Uterus (tissue), 3 donors: ENCODE measurements at regions not wholly inside any gene's neighbourhood (a gene's known extent, or its start where the extent isn't known, plus 50 kb on each side); places are given as distances from the start of the nearest gene placed in this dataset.

Experiments
- DNase-seq, 2 donors: peaks; one replicate each; pipeline ENCODE4 v3.0.0-alpha.2; 2019 to 2020
- H3K27ac ChIP-seq, 2 donors: fragments of 200-600 bp; sonication (generic); 1 replicate in 1 of 2; 2 replicates in 1 of 2; pipeline ENCODE4 v1.5.1; 2016 to 2018
- H3K27me3 ChIP-seq, 2 donors: fragments of 200-600 bp; sonication (generic); one replicate each; pipeline ENCODE4 v1.5.1; 2018 to 2019; ENCODE audit warnings: control low read depth in 1 of 2
- H3K36me3 ChIP-seq, 2 donors: fragments of 200-600 bp; sonication (generic); one replicate each; pipeline ENCODE4 v1.5.1; 2019; ENCODE audit warnings: control low read depth in 1 of 2
- H3K4me1 ChIP-seq, 2 donors: fragments of 200-600 bp; sonication (generic); one replicate each; pipeline ENCODE4 v1.5.1; 2018 to 2019; ENCODE audit warnings: control low read depth in 1 of 2
- H3K4me3 ChIP-seq, 2 donors: fragments of 200-600 bp; sonication (generic); 1 replicate in 1 of 2; 2 replicates in 1 of 2; pipeline ENCODE4 v1.5.1; 2018 to 2019; ENCODE audit warnings: mild to moderate bottlenecking in 1 of 2
- H3K9me3 ChIP-seq, 2 donors: fragments of 200-600 bp; sonication (generic); one replicate each; pipeline ENCODE4 v1.5.1; 2019; ENCODE audit warnings: control low read depth in 1 of 2
- CTCF ChIP-seq, 4 experiments: fragments of 200-600 bp in 2 of 4; fragments of 450-650 bp in 2 of 4; sonication (generic) in 2 of 4; IDR thresholded peaks; one replicate each; pipeline ENCODE4 v1.5.1; 2016 to 2019; ENCODE audit warnings: antibody characterized with exemption in 4 of 4, mild to moderate bottlenecking in 2 of 4, moderate library complexity in 1 of 4
- POLR2A ChIP-seq, 2 donors: fragments of 450-650 bp; IDR thresholded peaks; one replicate each; pipeline ENCODE4 v1.6.1; 2016; ENCODE audit warnings: antibody characterized with exemption in 2 of 2, mild to moderate bottlenecking in 1 of 2, moderate library complexity in 1 of 2
- intact Hi-C: fragments of 100-400 bp; cut with DNase I; formaldehyde crosslinking; loops from one replicate; pipeline ENCODE4 v1.15.1; 2023; ENCODE audit warnings: low total_unique reads
- donor health status: DM: yes; HTN: yes; CAD: no.

- Histone ChIP-seq H3K36me3 (no peaks in the 10 kb centered on the region), H3K27ac (no peak overlapping the region), H3K4me3 (no peak overlapping the region), H3K27me3 (no peaks in the 10 kb centered on the region), H3K4me1 (no peaks in the 10 kb centered on the region), H3K9me3 (no peaks in the 10 kb centered on the region)
- DNase-seq = peak; percentile 17 to 21
- intact Hi-C loops = no loop called here
- TF ChIP-seq POLR2A (IDR thresholded peaks at IDR 0.05) (no peak), CTCF (IDR thresholded peaks at IDR 0.05) (peak; percentile 38 to 54 (median 48))
Observed at GRCh38 chr3:159616234-159616825, 372.3 kb upstream of the IL12A start.

GRCh38 chr3:159619341-159619885 is 369.2 kb upstream of the IL12A start:
- TF ChIP-seq CTCF (IDR thresholded peaks at IDR 0.05) (no peak), POLR2A (IDR thresholded peaks at IDR 0.05) (no peak)
- Histone ChIP-seq H3K27me3 (no peaks in the 10 kb centered on the region), H3K4me3 (no peak overlapping the region), H3K36me3 (no peaks in the 10 kb centered on the region), H3K4me1 (no peaks in the 10 kb centered on the region), H3K9me3 (no peaks in the 10 kb centered on the region), H3K27ac (no peak overlapping the region)
- no peak for DNase-seq
- intact Hi-C loops = no loop called here

GRCh38 chr3:159620281-159620680 is 368.4 kb upstream of the IL12A start:
- DNase-seq = no peak
- TF ChIP-seq CTCF (IDR thresholded peaks at IDR 0.05) = no peak
- TF ChIP-seq POLR2A (IDR thresholded peaks at IDR 0.05) = no peak
- Histone ChIP-seq H3K9me3 (no peaks in the 10 kb centered on the region), H3K4me3 (no peak overlapping the region), H3K27me3 (no peaks in the 10 kb centered on the region), H3K27ac (no peak overlapping the region), H3K36me3 (no peaks in the 10 kb centered on the region), H3K4me1 (no peaks in the 10 kb centered on the region)
- intact Hi-C loops = no loop called here

GRCh38 chr3:159620873-159621272 is 367.8 kb upstream of the IL12A start:
- TF ChIP-seq CTCF (IDR thresholded peaks at IDR 0.05) = no peak
- no peak for TF ChIP-seq POLR2A (IDR thresholded peaks at IDR 0.05)
- Histone ChIP-seq H3K4me3 (no peak overlapping the region), H3K27ac (no peak overlapping the region), H3K4me1 (no peaks in the 10 kb centered on the region), H3K27me3 (no peaks in the 10 kb centered on the region), H3K9me3 (no peaks in the 10 kb centered on the region), H3K36me3 (no peaks in the 10 kb centered on the region)
- intact Hi-C loops = no loop called here
- no peak for DNase-seq

GRCh38 chr3:159624616-159625015 is 364.0 kb upstream of the IL12A start:
- no peak for DNase-seq
- TF ChIP-seq POLR2A (IDR thresholded peaks at IDR 0.05) (no peak), CTCF (IDR thresholded peaks at IDR 0.05) (no peak)
- Histone ChIP-seq H3K36me3 (no peaks in the 10 kb centered on the region), H3K27me3 (no peaks in the 10 kb centered on the region), H3K27ac (no peak overlapping the region), H3K4me3 (no peak overlapping the region), H3K4me1 (no peaks in the 10 kb centered on the region), H3K9me3 (no peaks in the 10 kb centered on the region)
- intact Hi-C loops = no loop called here
